VCaP (cell line): ENCODE measurements at regions not wholly inside any gene's neighbourhood (a gene's known extent, or its start where the extent isn't known, plus 50 kb on each side); places are given as distances from the start of the nearest gene placed in this dataset.

ENCODE experiments used
- H3K27ac ChIP-seq: fragments of 450-650 bp; 2 replicates; pipeline ENCODE4 v1.5.1; 2017
- CTCF ChIP-seq: fragments of 450-650 bp; conservative IDR thresholded peaks from 2 replicates; pipeline ENCODE4 v1.5.1; 2017; ENCODE audit warnings: mild to moderate bottlenecking, moderate library complexity

- no peak overlapping the region for H3K27ac ChIP-seq
- peak; percentile 22; the same call in 1 of the 2 replicates for TF ChIP-seq CTCF
These were observed 77.5 kb upstream of the KCNMA1 start for GRCh38 chr10:77715088-77715487.

GRCh38 chr10:77713521-77714280 is 76.1 kb upstream of the KCNMA1 start:
- H3K27ac ChIP-seq: no peak overlapping the region
- TF ChIP-seq CTCF: no peak

GRCh38 chr10:77712207-77712606 is 74.6 kb upstream of the KCNMA1 start:
- no peak overlapping the region for H3K27ac ChIP-seq
- TF ChIP-seq CTCF: no peak

GRCh38 chr10:77711683-77712049 is 74.1 kb upstream of the KCNMA1 start:
- peak overlapping the region; percentile 57; the same call in 1 of the 2 replicates for H3K27ac ChIP-seq
- TF ChIP-seq CTCF: peak; percentile 66

GRCh38 chr10:77710759-77711682 is 73.4 kb upstream of the KCNMA1 start:
- H3K27ac ChIP-seq: peak overlapping the region; percentile 57; the same call in 1 of the 2 replicates
- TF ChIP-seq CTCF: peak; percentile 98

GRCh38 chr10:77710081-77710551 is 72.5 kb upstream of the KCNMA1 start:
- TF ChIP-seq CTCF: no peak
- no peak overlapping the region for H3K27ac ChIP-seq

- no peak overlapping the region for H3K27ac ChIP-seq
These were observed 70.0 kb upstream of the KCNMA1 start for GRCh38 chr10:77707570-77707969.

More at GRCh38 chr10:77707570-77707969, 70.0 kb upstream of the KCNMA1 start:
- no peak for TF ChIP-seq CTCF
